Esophagus muscularis mucosa (tissue), 2 donors: ENCODE measurements at regions not wholly inside any gene's neighbourhood (a gene's known extent, or its start where the extent isn't known, plus 50 kb on each side); places are given as distances from the start of the nearest gene placed in this dataset.

ENCODE experiments used
- POLR2A ChIP-seq: fragments of 450-650 bp; IDR thresholded peaks from one replicate; pipeline ENCODE4 v1.6.1; 2017; ENCODE audit warnings: antibody characterized with exemption, moderate library complexity, mild to moderate bottlenecking, low read depth
- POLR2AphosphoS5 ChIP-seq, 2 donors: sonication (generic); formaldehyde crosslinking; IDR thresholded peaks; one replicate each; pipeline ENCODE4 v1.6.1; 2017; ENCODE audit warnings: antibody characterized with exemption in 2 of 2

DNA sequence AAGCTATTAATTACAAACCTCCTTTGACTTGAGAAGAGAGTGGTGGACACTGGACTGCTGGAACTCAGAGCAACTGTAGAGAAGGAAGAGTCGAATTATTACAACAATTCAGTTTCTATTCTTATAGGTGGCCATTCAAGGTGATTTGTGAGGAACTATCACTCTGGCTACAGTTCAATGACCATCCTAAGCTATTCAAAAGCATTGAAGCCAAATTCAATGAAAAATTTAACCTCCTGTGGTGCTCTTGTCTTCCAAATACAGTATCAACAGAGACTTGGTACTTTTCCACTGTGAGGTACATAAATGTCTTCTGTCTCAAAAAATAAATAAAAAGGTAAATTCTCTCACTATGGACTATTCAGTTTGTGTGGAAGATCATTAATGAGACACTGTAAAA is 513.3 kb upstream of the SEMA6D start:
- TF ChIP-seq POLR2A: no peak
- no peak for TF ChIP-seq POLR2AphosphoS5 (IDR thresholded peaks at IDR 0.05)
